IgD-negative memory B cell (primary cell): ENCODE measurements at regions not wholly inside any gene's neighbourhood (a gene's known extent, or its start where the extent isn't known, plus 50 kb on each side); places are given as distances from the start of the nearest gene placed in this dataset.

Experiments used
- H3K27ac Mint-ChIP-seq, 3 donors: one replicate each; pipeline ENCODE4 v1.8.0; 2020 to 2022; ENCODE audit warnings: mild to moderate bottlenecking in 3 of 3, mixed read lengths in 3 of 3, moderate library complexity in 1 of 3
- H3K27me3 Mint-ChIP-seq: one replicate; pipeline ENCODE4 v1.8.0; 2021; ENCODE audit warnings: mixed read lengths
- H3K36me3 Mint-ChIP-seq: one replicate; pipeline ENCODE4 v1.8.0; 2020; ENCODE audit warnings: mild to moderate bottlenecking, mixed read lengths
- H3K4me1 Mint-ChIP-seq, 3 donors: one replicate each; pipeline ENCODE4 v1.8.0; 2020 to 2022; ENCODE audit warnings: mixed read lengths in 3 of 3, mild to moderate bottlenecking in 1 of 3
- H3K4me3 Mint-ChIP-seq, 4 donors: one replicate each; pipeline ENCODE4 v1.8.0; 2020 to 2022; ENCODE audit warnings: mild to moderate bottlenecking in 4 of 4, mixed read lengths in 4 of 4, moderate library complexity in 3 of 4
- H3K9me3 Mint-ChIP-seq, 3 donors: one replicate each; pipeline ENCODE4 v1.8.0; 2020 to 2021; ENCODE audit warnings: mixed read lengths in 3 of 3, mild to moderate bottlenecking in 1 of 3

DNA sequence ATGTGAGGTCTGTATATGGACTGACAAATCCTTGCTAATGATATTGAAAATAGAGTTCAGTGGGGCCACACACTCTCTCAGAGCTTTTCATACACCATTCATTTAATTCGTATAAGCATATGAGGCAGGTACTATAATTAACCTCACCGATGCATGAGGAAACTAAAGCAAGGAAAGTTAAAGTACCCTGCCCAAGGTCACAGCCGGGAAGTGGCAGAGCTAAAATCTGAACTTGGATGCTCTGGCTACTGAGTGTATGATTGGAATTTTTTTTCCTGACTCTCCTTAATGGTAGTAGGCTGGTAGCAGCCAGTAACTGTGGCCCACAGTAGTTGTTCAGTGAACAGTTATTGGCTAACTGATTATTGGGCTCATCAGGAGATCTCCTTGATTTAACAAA is 135.3 kb downstream of the NUDT12 start:
- Mint-ChIP-seq H3K36me3 (no peaks in the 10 kb centered on the region), H3K9me3 (no peaks in the 10 kb centered on the region), H3K27me3 (no peaks in the 10 kb centered on the region), H3K27ac (no peak overlapping the region), H3K4me3 (no peak overlapping the region), H3K4me1 (no peaks in the 10 kb centered on the region)

DNA sequence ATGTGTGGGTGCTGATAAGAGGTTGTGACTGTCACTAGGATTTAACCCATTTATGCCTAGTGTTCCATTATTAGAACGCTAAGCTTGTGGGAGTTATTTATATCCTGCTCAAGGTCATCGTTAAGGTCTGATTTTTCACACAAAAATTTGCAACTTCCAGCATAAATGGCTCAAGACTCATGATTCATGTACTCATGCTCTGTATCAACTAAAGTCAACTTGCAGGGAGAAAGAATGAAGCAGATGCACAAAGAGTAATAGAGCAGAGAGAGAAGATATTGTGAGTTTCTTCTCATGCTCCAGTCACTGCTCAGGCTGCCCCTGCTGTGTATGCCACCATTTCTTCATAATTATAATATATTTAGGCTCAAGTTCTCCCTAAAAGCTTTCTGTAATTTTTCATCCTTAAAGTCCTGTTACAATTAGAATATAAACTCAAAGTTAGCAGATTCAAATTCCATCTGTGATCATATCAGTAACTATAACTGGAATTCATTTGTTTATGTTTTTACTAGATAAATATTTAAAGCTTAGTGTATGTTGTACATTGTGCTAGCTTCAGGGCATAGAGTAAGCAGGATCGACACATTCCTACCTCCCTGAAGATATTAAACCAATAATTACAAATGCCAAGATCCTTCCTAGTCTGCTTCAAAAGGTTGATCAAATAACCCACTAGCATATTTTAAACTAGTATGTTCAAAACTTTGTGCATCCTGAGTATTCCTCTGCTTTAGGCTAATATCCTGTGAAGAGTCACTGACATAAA is 136.7 kb downstream of the NUDT12 start:
- H3K27me3 Mint-ChIP-seq: no peaks in the 10 kb centered on the region
- no peak overlapping the region for H3K27ac Mint-ChIP-seq
- H3K4me1 Mint-ChIP-seq: no peaks in the 10 kb centered on the region
- H3K4me3 Mint-ChIP-seq: no peak overlapping the region
- H3K9me3 Mint-ChIP-seq: no peaks in the 10 kb centered on the region
- H3K36me3 Mint-ChIP-seq: no peaks in the 10 kb centered on the region

- Mint-ChIP-seq H3K27me3 (no peaks in the 10 kb centered on the region), H3K4me1 (no peaks in the 10 kb centered on the region), H3K36me3 (no peaks in the 10 kb centered on the region), H3K9me3 (no peaks in the 10 kb centered on the region), H3K27ac (no peak overlapping the region), H3K4me3 (no peak overlapping the region)
Measured at GRCh38 chr5:103424453-103425205, 138.0 kb downstream of the NUDT12 start.

- Mint-ChIP-seq H3K9me3 (no peaks in the 10 kb centered on the region), H3K27ac (no peak overlapping the region), H3K27me3 (no peaks in the 10 kb centered on the region), H3K36me3 (no peaks in the 10 kb centered on the region), H3K4me3 (no peak overlapping the region), H3K4me1 (no peaks in the 10 kb centered on the region)
Measured at GRCh38 chr5:103424026-103424425, 138.6 kb downstream of the NUDT12 start.

- Mint-ChIP-seq H3K4me1 (no peaks in the 10 kb centered on the region), H3K36me3 (no peaks in the 10 kb centered on the region), H3K27me3 (no peaks in the 10 kb centered on the region), H3K9me3 (no peaks in the 10 kb centered on the region), H3K4me3 (no peak overlapping the region), H3K27ac (no peak overlapping the region)
Measured at GRCh38 chr5:103422756-103423155, 139.8 kb downstream of the NUDT12 start.

DNA sequence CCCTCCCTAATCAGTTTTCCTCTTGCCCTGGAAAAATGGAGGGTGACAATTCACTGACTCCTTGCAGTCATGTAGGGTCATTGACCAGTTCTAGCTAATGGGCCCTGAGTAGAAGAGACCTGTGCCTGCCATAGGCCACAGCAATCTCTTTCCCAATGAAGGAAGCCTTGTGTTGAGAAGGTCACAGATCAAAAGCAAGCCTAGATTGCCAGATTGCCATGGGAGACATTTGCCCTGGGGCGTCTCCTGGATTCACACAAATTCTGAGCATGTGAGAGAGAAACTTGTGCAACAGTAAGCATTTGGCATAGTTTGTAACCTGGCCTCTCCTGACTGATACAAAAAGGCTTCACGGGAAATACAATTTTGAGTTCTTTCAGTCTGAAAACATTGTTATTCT is 148.0 kb downstream of the NUDT12 start:
- H3K9me3 Mint-ChIP-seq: no peaks in the 10 kb centered on the region
- H3K27ac Mint-ChIP-seq: no peak overlapping the region
- no peaks in the 10 kb centered on the region for H3K36me3 Mint-ChIP-seq
- no peaks in the 10 kb centered on the region for H3K4me1 Mint-ChIP-seq
- no peaks in the 10 kb centered on the region for H3K27me3 Mint-ChIP-seq
- no peak overlapping the region for H3K4me3 Mint-ChIP-seq

DNA sequence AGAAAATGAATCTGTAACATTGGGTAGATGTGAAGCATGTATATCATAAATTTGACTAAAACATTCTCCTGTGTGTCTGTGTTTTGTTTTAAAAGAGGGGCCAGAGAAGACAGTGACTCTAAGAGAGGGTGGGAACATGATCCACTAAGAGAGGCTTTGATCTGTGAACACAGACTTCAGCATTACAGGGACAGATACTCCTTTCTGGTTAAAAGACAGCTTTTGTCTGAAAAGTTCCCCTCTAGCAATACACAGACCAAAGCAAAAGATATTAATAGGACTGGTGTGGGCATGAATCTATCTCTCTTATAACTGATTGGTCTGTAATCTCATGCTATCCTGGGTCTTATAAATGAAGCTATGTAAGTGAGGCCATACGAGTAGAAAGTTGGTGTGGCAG is 150.9 kb downstream of the NUDT12 start:
- H3K4me1 Mint-ChIP-seq: no peaks in the 10 kb centered on the region
- H3K27ac Mint-ChIP-seq: no peak overlapping the region
- H3K4me3 Mint-ChIP-seq: no peak overlapping the region
- no peaks in the 10 kb centered on the region for H3K9me3 Mint-ChIP-seq
- H3K36me3 Mint-ChIP-seq: no peaks in the 10 kb centered on the region
- peaks cover 2% of the 10 kb centered on the region for H3K27me3 Mint-ChIP-seq

- H3K9me3 Mint-ChIP-seq: no peaks in the 10 kb centered on the region
- H3K4me3 Mint-ChIP-seq: no peak overlapping the region
- no peak overlapping the region for H3K27ac Mint-ChIP-seq
- no peaks in the 10 kb centered on the region for H3K36me3 Mint-ChIP-seq
- no peaks in the 10 kb centered on the region for H3K4me1 Mint-ChIP-seq
- peaks cover 3% of the 10 kb centered on the region for H3K27me3 Mint-ChIP-seq
Measured at GRCh38 chr5:103410172-103410571, 151.6 kb downstream of the MACIR start.

DNA sequence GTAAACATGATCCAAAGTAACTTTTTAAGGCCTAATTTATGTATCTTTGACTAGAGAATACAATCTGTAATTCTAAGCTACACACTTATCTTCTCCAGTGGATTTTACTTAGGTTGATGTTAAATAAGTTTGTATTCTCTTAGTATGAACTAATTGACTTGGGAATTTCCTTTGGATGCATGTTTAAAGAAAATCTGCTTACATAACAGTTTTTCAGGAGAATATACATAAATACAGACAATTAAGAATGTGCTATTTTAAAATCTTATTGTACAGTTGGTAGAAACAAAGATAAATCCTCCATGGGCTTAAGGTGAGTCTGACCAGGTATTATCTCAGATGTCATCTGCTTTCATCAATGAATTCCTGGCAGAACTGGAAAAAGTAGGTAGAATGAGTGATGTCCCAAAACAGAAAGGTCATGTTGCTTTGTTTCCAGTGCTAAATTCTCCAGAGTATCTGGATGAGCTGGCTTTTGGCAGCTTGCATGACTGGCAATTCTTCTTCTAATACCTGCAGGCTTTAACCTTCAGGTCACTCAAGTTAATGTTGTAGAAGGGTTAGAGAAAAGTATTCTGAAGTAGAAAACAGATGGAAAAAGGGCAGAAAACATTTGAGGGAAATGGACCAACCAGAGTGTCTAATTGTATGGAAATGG is 150.6 kb downstream of the MACIR start:
- Mint-ChIP-seq H3K4me3 (no peak overlapping the region), H3K36me3 (no peaks in the 10 kb centered on the region), H3K9me3 (no peaks in the 10 kb centered on the region), H3K27ac (no peak overlapping the region), H3K4me1 (no peaks in the 10 kb centered on the region), H3K27me3 (peaks cover 3% of the 10 kb centered on the region)

GRCh38 chr5:103408408-103408807 is 149.8 kb downstream of the MACIR start:
- no peaks in the 10 kb centered on the region for H3K4me1 Mint-ChIP-seq
- H3K9me3 Mint-ChIP-seq: no peaks in the 10 kb centered on the region
- no peaks in the 10 kb centered on the region for H3K36me3 Mint-ChIP-seq
- H3K4me3 Mint-ChIP-seq: no peak overlapping the region
- H3K27ac Mint-ChIP-seq: no peak overlapping the region
- H3K27me3 Mint-ChIP-seq: peaks cover 3% of the 10 kb centered on the region

DNA sequence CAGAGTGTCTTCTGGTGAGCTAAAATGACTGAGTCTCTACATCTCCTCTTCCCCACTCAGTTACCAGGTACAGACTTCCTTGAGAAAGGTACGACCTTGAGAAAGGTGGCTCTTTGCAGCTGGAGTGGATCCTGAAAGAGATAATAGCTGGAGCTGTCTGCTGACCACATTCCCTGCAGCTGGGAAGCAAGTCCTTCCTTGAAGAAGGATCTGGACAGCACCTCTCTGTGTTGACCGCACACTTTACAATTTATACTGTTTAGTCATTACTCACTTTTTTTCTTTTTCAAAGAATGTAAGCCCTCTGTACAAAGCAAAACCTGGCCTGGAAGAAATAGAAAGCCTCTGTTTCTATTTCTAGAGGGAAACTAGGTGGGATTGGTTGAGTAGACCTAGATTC is 148.8 kb downstream of the MACIR start:
- no peak overlapping the region for H3K4me3 Mint-ChIP-seq
- H3K9me3 Mint-ChIP-seq: no peaks in the 10 kb centered on the region
- no peak overlapping the region for H3K27ac Mint-ChIP-seq
- no peaks in the 10 kb centered on the region for H3K4me1 Mint-ChIP-seq
- peaks cover 3% of the 10 kb centered on the region for H3K27me3 Mint-ChIP-seq
- no peaks in the 10 kb centered on the region for H3K36me3 Mint-ChIP-seq

GRCh38 chr5:103404483-103404882 is 145.9 kb downstream of the MACIR start:
- Mint-ChIP-seq H3K27me3 (peaks cover 3% of the 10 kb centered on the region), H3K9me3 (no peaks in the 10 kb centered on the region), H3K27ac (no peak overlapping the region), H3K36me3 (no peaks in the 10 kb centered on the region), H3K4me1 (no peaks in the 10 kb centered on the region), H3K4me3 (no peak overlapping the region)

DNA sequence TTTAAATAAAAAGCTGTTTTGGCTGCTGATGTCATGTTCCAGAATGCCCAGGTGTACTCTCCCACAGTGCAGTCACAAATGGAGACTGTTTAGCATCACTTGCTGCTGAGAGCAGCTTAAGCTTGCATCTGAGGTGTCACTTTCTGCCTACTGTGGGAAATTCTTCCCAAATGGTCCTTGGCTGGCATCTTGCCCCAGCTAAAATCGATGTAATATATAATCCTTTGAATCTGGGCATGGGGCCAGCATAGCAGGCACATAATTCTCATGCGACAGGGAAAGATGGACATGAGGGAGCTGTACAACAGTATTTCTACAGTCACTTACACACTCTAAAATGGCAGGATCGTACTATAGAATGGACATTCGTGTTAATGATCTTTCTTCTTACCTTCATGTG is 144.3 kb downstream of the MACIR start:
- Mint-ChIP-seq H3K4me1 (no peaks in the 10 kb centered on the region), H3K27ac (peak overlapping the region in 1 of 3 donors; percentile 40), H3K4me3 (no peak overlapping the region), H3K9me3 (no peaks in the 10 kb centered on the region), H3K36me3 (no peaks in the 10 kb centered on the region), H3K27me3 (peaks cover 1% of the 10 kb centered on the region)

DNA sequence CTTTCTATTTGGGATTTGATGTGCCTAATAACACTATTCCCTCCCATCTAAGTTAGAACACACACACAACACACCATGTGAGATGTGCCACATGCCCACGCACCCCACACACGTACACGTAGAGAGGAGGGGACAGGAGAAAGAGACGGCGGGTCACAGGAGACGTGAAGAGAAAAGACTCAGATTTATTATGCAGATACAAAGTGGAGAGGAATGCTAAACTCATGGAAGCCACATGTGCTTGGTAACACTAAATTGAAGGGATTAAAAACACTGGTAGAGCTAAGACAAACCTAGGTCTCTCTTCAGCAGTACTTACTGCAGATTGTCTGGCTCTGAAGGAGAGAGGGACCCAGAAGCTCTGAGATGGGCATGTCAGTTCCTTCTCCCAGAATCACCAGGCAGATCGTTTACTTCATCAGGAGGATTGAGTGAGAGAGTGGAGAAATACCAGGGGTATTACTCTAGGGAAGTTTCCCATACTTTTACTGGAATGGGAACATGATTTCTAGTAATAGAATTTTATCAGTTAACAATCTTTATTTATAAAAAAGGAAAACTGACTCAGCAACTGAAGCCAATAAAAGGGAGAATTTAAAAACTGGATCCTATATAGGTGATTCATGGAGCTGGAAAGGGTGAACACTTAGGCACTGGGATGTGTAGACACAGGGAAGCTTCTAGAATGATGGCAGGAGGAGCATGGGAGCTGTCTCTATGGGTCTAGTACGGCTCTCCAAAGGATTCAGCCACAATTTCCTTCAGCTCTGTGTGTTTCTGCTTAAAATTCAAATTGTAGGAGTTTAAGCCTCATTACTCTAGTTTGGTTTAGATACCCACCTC is 139.4 kb downstream of the MACIR start:
- H3K27ac Mint-ChIP-seq: no peak overlapping the region
- no peaks in the 10 kb centered on the region for H3K27me3 Mint-ChIP-seq
- H3K36me3 Mint-ChIP-seq: no peaks in the 10 kb centered on the region
- H3K9me3 Mint-ChIP-seq: no peaks in the 10 kb centered on the region
- H3K4me3 Mint-ChIP-seq: no peak overlapping the region
- H3K4me1 Mint-ChIP-seq: no peaks in the 10 kb centered on the region

- Mint-ChIP-seq H3K4me3 (no peak overlapping the region), H3K36me3 (no peaks in the 10 kb centered on the region), H3K27me3 (peaks cover 2% of the 10 kb centered on the region), H3K9me3 (no peaks in the 10 kb centered on the region), H3K4me1 (no peaks in the 10 kb centered on the region), H3K27ac (no peak overlapping the region)
Measured at GRCh38 chr5:103394676-103395075, 136.1 kb downstream of the MACIR start.
